IMR-90 (cell line): ENCODE measurements at regions not wholly inside any gene's neighbourhood (a gene's known extent, or its start where the extent isn't known, plus 50 kb on each side); places are given as distances from the start of the nearest gene placed in this dataset.
"Not testable (repeated sequence)": the region's sequence is repeated elsewhere in the genome, so short reads cannot be mapped to it uniquely, and the experiment has no call there.

Source experiments
- ATAC-seq: fragments of 200-7000 bp; cut with Tn5 transposase; 2 replicates; pipeline ENCODE4 v1.9.1; 2020; ENCODE audit warnings: low read depth, mild to moderate bottlenecking, moderate library complexity
- BruUV-seq: library from RNA; stranded (reverse); fragments of 400-500 nt; replicated peaks from 2 replicates; lab custom pipeline; 2021; lab: Mats Ljungman, UMichigan
- CTCF ChIA-PET: fragments of 300-600 bp; formaldehyde crosslinking; extraction: SDS; loops from one replicate; lab custom pipeline; 2021; ENCODE audit warnings: antibody characterized with exemption; lab: Yijun Ruan, JAX
- POLR2A ChIA-PET: fragments of 300-600 bp; sonication (Branson Sonifier 250); formaldehyde crosslinking; loops from one replicate; lab custom pipeline; 2022; ENCODE audit warnings: antibody characterized with exemption; ENCODE audit not compliant: unreplicated experiment; lab: Charles Lee
- DNase-seq: peaks from one replicate; pipeline ENCODE4 v3.0.0; 2013
- H2AFZ ChIP-seq: replicated peaks from 2 replicates; pipeline ENCODE3; 2013; ENCODE audit warnings: low read length, mild to moderate bottlenecking; ENCODE audit not compliant: poor library complexity
- H2AK5ac ChIP-seq: 2 replicates; pipeline ENCODE4 v1.6.1; 2013; ENCODE audit warnings: low read depth, low read length, inconsistent platforms
- H2AK9ac ChIP-seq: replicated peaks from 2 replicates; pipeline ENCODE3; 2013; ENCODE audit warnings: mild to moderate bottlenecking, low read depth, low read length, moderate library complexity; ENCODE audit not compliant: poor library complexity
- H2BK120ac ChIP-seq: 2 replicates; pipeline ENCODE4 v1.6.1; 2013; ENCODE audit warnings: low read depth, low read length, inconsistent platforms
- H2BK15ac ChIP-seq: 3 replicates; pipeline ENCODE4 v1.6.1; 2013; ENCODE audit warnings: low read depth, low read length, inconsistent platforms
- H2BK20ac ChIP-seq: 2 replicates; pipeline ENCODE4 v1.6.1; 2013; ENCODE audit warnings: low read depth, mild to moderate bottlenecking, inconsistent platforms, low read length, moderate library complexity
- H2BK5ac ChIP-seq: 2 replicates; pipeline ENCODE4 v1.6.1; 2013; ENCODE audit warnings: mild to moderate bottlenecking, low read depth, low read length, inconsistent platforms; ENCODE audit not compliant: poor library complexity, severe bottlenecking
- H3K14ac ChIP-seq: replicated peaks from 2 replicates; pipeline ENCODE4 v1.6.1; 2013; ENCODE audit warnings: low read depth, low read length, inconsistent platforms
- H3K18ac ChIP-seq: 2 replicates; pipeline ENCODE4 v1.6.1; 2013; ENCODE audit warnings: low read depth, low read length, control low read depth
- H3K23ac ChIP-seq: 2 replicates; pipeline ENCODE4 v1.6.1; 2013; ENCODE audit warnings: low read depth, low read length, inconsistent platforms
- H3K27ac ChIP-seq: 2 replicates; pipeline ENCODE4 v1.5.1; 2013; ENCODE audit warnings: mild to moderate bottlenecking, control low read depth, low read length; ENCODE audit not compliant: insufficient read depth
- H3K27me3 ChIP-seq: 2 replicates; pipeline ENCODE4 v1.6.1; 2013; ENCODE audit warnings: low read length; ENCODE audit not compliant: control insufficient read depth, insufficient read depth
- H3K36me3 ChIP-seq: 2 replicates; pipeline ENCODE4 v1.6.1; 2013; ENCODE audit warnings: low read length, mixed read lengths; ENCODE audit not compliant: control insufficient read depth, insufficient read depth
- H3K4ac ChIP-seq: 2 replicates; pipeline ENCODE4 v1.6.1; 2013; ENCODE audit warnings: low read depth, low read length, inconsistent platforms
- H3K4me1 ChIP-seq: 2 replicates; pipeline ENCODE4 v1.6.1; 2013; ENCODE audit warnings: low read length, mixed read lengths; ENCODE audit not compliant: control insufficient read depth, insufficient read depth
- H3K4me2 ChIP-seq: 2 replicates; pipeline ENCODE4 v1.6.1; 2013; ENCODE audit warnings: low read depth, mild to moderate bottlenecking, control low read depth, low read length, moderate library complexity
- H3K4me3 ChIP-seq: 2 replicates; pipeline ENCODE4 v1.5.1; 2013; ENCODE audit warnings: low read depth, mild to moderate bottlenecking, control low read depth, low read length, moderate library complexity; ENCODE audit not compliant: insufficient read depth
- H3K56ac ChIP-seq: 2 replicates; pipeline ENCODE4 v1.6.1; 2013; ENCODE audit warnings: low read length, inconsistent platforms; ENCODE audit not compliant: insufficient read depth; ENCODE audit errors: extremely low read depth
- H3K79me1 ChIP-seq, 2 experiments: 2 replicates each; pipeline ENCODE4 v1.6.1; 2013; ENCODE audit warnings: low read length in 2 of 2, inconsistent platforms in 1 of 2, low read depth in 1 of 2
- H3K9ac ChIP-seq: 2 replicates; pipeline ENCODE4 v1.6.1; 2013; ENCODE audit warnings: low read depth, low read length, control low read depth
- H3K9me1 ChIP-seq: 2 replicates; pipeline ENCODE4 v1.6.1; 2013; ENCODE audit warnings: low read length, inconsistent platforms; ENCODE audit not compliant: insufficient read depth
- H3K9me3 ChIP-seq: 2 replicates; pipeline ENCODE4 v1.6.1; 2013; ENCODE audit warnings: low read length; ENCODE audit not compliant: control insufficient read depth, insufficient read depth
- H4K20me1 ChIP-seq: 2 replicates; pipeline ENCODE4 v1.6.1; 2013; ENCODE audit warnings: low read length, inconsistent platforms; ENCODE audit not compliant: insufficient read depth
- H4K5ac ChIP-seq: 2 replicates; pipeline ENCODE4 v1.6.1; 2013; ENCODE audit warnings: mild to moderate bottlenecking, low read depth, low read length, control low read depth
- H4K8ac ChIP-seq, 2 experiments: 2 replicates each; pipeline ENCODE4 v1.6.1; 2013; ENCODE audit warnings: low read depth in 2 of 2, low read length in 2 of 2, control low read depth in 1 of 2, inconsistent platforms in 1 of 2
- H4K91ac ChIP-seq: 2 replicates; pipeline ENCODE4 v1.6.1; 2013; ENCODE audit warnings: low read depth, low read length, inconsistent platforms; ENCODE audit not compliant: insufficient read depth
- WGBS, 2 experiments: methylation state at CpG; one replicate each; pipeline versions ENCODE4 v1.1.5 to v1.1.7; 2013; ENCODE audit warnings: missing lambda C conversion rate in 2 of 2; ENCODE audit not compliant: insufficient read length in 1 of 2; ENCODE audit errors: extremely low coverage in 2 of 2; 5-methylcytosine and 5-hydroxymethylcytosine counted together
- dilution Hi-C: fragments of 300-500 bp; cut with HindIII; formaldehyde crosslinking; loops from one replicate; pipeline ENCODE4 v1.14.3; 2018; ENCODE audit warnings: low sequenced_read_pairs; ENCODE audit not compliant: unreplicated experiment
- in situ Hi-C: fragments of 300-500 bp; cut with MboI; formaldehyde crosslinking; loops from 3 replicates; pipeline ENCODE4 v1.14.3; 2019; ENCODE audit warnings: low sequenced_read_pairs, inconsistent platforms, mixed read lengths
- intact Hi-C: fragments of 100-400 bp; cut with micrococcal nuclease; formaldehyde crosslinking; loops from 2 replicates; pipeline ENCODE4 v1.10.0; 2022

DNA sequence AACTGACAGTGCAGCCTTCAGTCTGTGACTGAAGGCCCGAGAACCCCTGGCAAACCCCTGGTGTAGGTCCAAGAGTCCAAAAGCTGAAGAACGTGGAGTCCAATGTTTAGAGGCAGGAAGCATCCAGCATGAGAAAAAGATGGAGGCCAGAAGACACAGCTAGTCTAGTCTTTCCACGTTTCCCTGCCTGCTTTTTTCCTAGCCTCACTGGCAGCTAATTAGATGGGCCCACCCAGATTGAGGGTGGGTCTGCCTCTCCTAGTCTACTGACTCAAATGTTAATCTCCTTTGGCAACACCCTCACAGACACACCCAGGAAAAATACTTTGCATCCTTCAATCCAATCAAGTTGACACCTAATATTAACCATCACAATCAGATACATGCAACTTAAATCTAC lies 87.8 kb downstream of the TENT5D start:
- H3K9me1 ChIP-seq, H2AK5ac ChIP-seq, H4K91ac ChIP-seq, H3K27me3 ChIP-seq, H3K4me2 ChIP-seq, H3K27ac ChIP-seq, H2BK120ac ChIP-seq, H2AK9ac ChIP-seq, H3K36me3 ChIP-seq, H4K5ac ChIP-seq, ATAC-seq, H3K9me3 ChIP-seq, H3K4ac ChIP-seq, H4K20me1 ChIP-seq, H3K18ac ChIP-seq, H3K23ac ChIP-seq, H3K9ac ChIP-seq, H3K56ac ChIP-seq, H2BK20ac ChIP-seq, H2AFZ ChIP-seq, POLR2A ChIA-PET, DNase-seq, CTCF ChIA-PET, in situ Hi-C loops, BruUV-seq, H3K4me1 ChIP-seq, dilution Hi-C loops, intact Hi-C loops, H2BK5ac ChIP-seq, H3K4me3 ChIP-seq, H2BK15ac ChIP-seq, H3K79me1 ChIP-seq, H4K8ac ChIP-seq, H3K14ac ChIP-seq: not testable (repeated sequence)
- WGBS, 2 experiments: 26% methylated on average over 3 of the region's 3 CpGs; no CpG with 5 or more reads in 1 of the 2 experiments
